K562 (cell line): ENCODE measurements at regions not wholly inside any gene's neighbourhood (a gene's known extent, or its start where the extent isn't known, plus 50 kb on each side); places are given as distances from the start of the nearest gene placed in this dataset.

Experiments
- ATAC-seq: fragments of 200-7000 bp; cut with Tn5 transposase; 3 replicates; pipeline ENCODE4 v1.9.1; 2020; ENCODE audit warnings: moderate library complexity
- BruUV-seq: library from RNA; stranded (reverse); fragments of 400-500 nt; replicated peaks from 2 replicates; lab custom pipeline; 2021; lab: Mats Ljungman, UMichigan
- CTCF ChIA-PET: fragments of 300-600 bp; formaldehyde crosslinking; extraction: SDS; loops from one replicate; lab custom pipeline; 2021; ENCODE audit warnings: low intra/inter-chr PET ratio; lab: Yijun Ruan, JAX
- POLR2A ChIA-PET: fragments of 300-600, 350-650 bp; sonication (Branson Sonifier 250); formaldehyde crosslinking; extraction: SDS; loops from one replicate; lab custom pipeline; 2021; ENCODE audit warnings: antibody characterized with exemption, inconsistent platforms; lab: Yijun Ruan, JAX
- DNase-seq, 4 experiments: peaks; one replicate each; pipeline versions ENCODE4 v3.0.0 to v3.0.0-alpha.2; 2011 to 2018; ENCODE audit warnings: low spot score in 3 of 4, mixed read lengths in 3 of 4; ENCODE audit errors: extremely low read depth in 1 of 4
- FAIRE-seq: peaks from 2 replicates; lab custom pipeline; 2011; peaks lifted over from hg19 to GRCh38; lab: Jason Lieb, UNC
- H2AFZ ChIP-seq: 2 replicates; pipeline ENCODE4 v1.6.0; 2011; ENCODE audit warnings: low read depth, low read length, control low read depth, inconsistent platforms
- H3K27ac ChIP-seq: fragments of 200-600 bp; 3 replicates; pipeline ENCODE4 v1.8.0; 2011; ENCODE audit warnings: low read depth, mild to moderate bottlenecking, control low read depth, inconsistent platforms, low read length, moderate library complexity, mixed read lengths; ENCODE audit errors: extremely low read depth
- H3K27me3 ChIP-seq, 2 experiments: fragments of 300-600 bp in 1 of 2; 2 replicates in 1 of 2; 3 replicates in 1 of 2; pipeline versions ENCODE4 v1.6.0 to v1.8.0; 2011; ENCODE audit warnings: inconsistent platforms in 2 of 2, low read length in 2 of 2, mild to moderate bottlenecking in 1 of 2, mixed read lengths in 1 of 2, moderate library complexity in 1 of 2; ENCODE audit not compliant: control insufficient read depth in 2 of 2, insufficient read depth in 2 of 2
- H3K36me3 ChIP-seq: fragments of 300-600 bp; 3 replicates; pipeline ENCODE4 v1.8.0; 2011; ENCODE audit warnings: mild to moderate bottlenecking, low read length, inconsistent platforms; ENCODE audit not compliant: control insufficient read depth, insufficient read depth
- H3K4me1 ChIP-seq, 2 experiments: fragments of 200-600 bp in 1 of 2; replicated peaks in 1 of 2; 2 replicates in 1 of 2; 3 replicates in 1 of 2; pipeline versions ENCODE4 v1.5.1 to v1.8.0; 2011; ENCODE audit warnings: inconsistent platforms in 2 of 2, low read length in 2 of 2, mild to moderate bottlenecking in 1 of 2, mixed read lengths in 1 of 2, moderate library complexity in 1 of 2; ENCODE audit not compliant: control insufficient read depth in 2 of 2, insufficient read depth in 2 of 2
- H3K4me2 ChIP-seq: 2 replicates; pipeline ENCODE4 v1.6.1; 2011; ENCODE audit warnings: low read length, control low read depth, inconsistent platforms, mixed read lengths; ENCODE audit not compliant: insufficient read depth
- H3K4me3 ChIP-seq: fragments of 200-600 bp; sonication (generic), shearing (Covaris generic); 2 replicates; pipeline ENCODE4 v1.5.1; 2016; ENCODE audit warnings: control low read depth, inconsistent platforms
- H3K79me2 ChIP-seq: fragments of 200-600 bp; 3 replicates; pipeline ENCODE4 v1.8.0; 2011; ENCODE audit warnings: low read length, inconsistent platforms; ENCODE audit not compliant: control insufficient read depth, insufficient read depth
- H3K9ac ChIP-seq, 2 experiments: 2 replicates each; pipeline versions ENCODE4 v1.6.0 to v1.6.1; 2011; ENCODE audit warnings: low read depth in 2 of 2, low read length in 2 of 2, control low read depth in 1 of 2, inconsistent platforms in 1 of 2, mild to moderate bottlenecking in 1 of 2, mixed read lengths in 1 of 2; ENCODE audit not compliant: insufficient read depth in 1 of 2
- H3K9me1 ChIP-seq: one replicate; pipeline ENCODE4 v1.6.0; 2011; ENCODE audit warnings: inconsistent platforms, mild to moderate bottlenecking, low read length, moderate library complexity; ENCODE audit not compliant: control insufficient read depth, insufficient read depth
- H3K9me3 ChIP-seq: replicated peaks from 2 replicates; pipeline ENCODE4 v1.5.1; 2011; ENCODE audit warnings: low read depth, low read length, inconsistent platforms; ENCODE audit not compliant: control insufficient read depth, insufficient read depth
- H4K20me1 ChIP-seq: replicated peaks from 2 replicates; pipeline ENCODE4 v1.6.1; 2011; ENCODE audit warnings: low read length, inconsistent platforms, mixed read lengths; ENCODE audit not compliant: control insufficient read depth, insufficient read depth
- ARID3A ChIP-seq: IDR thresholded peaks from 2 replicates; pipeline ENCODE4 v1.6.1; 2012; ENCODE audit warnings: low read depth, low read length, improper control_type of control experiment, borderline replicate concordance
- BDP1 ChIP-seq: IDR thresholded peaks from 3 replicates; pipeline ENCODE4 v1.6.1; 2011; ENCODE audit not compliant: insufficient read length, insufficient read depth
- CBFA2T3 ChIP-seq: fragments of 450-650 bp; IDR thresholded peaks from 2 replicates; pipeline ENCODE4 v1.6.1; 2017
- CBFB ChIP-seq: sonication (generic); formaldehyde crosslinking; IDR thresholded peaks from 2 replicates; pipeline ENCODE4 v1.4.0; 2020; ENCODE audit warnings: mild to moderate bottlenecking, missing genetic modification reagents
- HDAC8 ChIP-seq: fragments of 450-650 bp; IDR thresholded peaks from 2 replicates; pipeline ENCODE4 v1.6.1; 2016; ENCODE audit warnings: mild to moderate bottlenecking, missing genetic modification characterization, moderate library complexity, missing compliant biosample characterization
- HINFP ChIP-seq: fragments of 450-650 bp; conservative IDR thresholded peaks from 2 replicates; pipeline ENCODE4 v1.6.1; 2016; ENCODE audit warnings: missing genetic modification characterization, low read depth, mild to moderate bottlenecking, control low read depth, missing compliant biosample characterization
- NCOA6 ChIP-seq: fragments of 450-650 bp; IDR thresholded peaks from 2 replicates; pipeline ENCODE4 v1.6.1; 2017; ENCODE audit warnings: mild to moderate bottlenecking
- PHB2 ChIP-seq: fragments of 450-650 bp; IDR thresholded peaks from 2 replicates; pipeline ENCODE4 v1.6.1; 2017; ENCODE audit warnings: low read depth
- SMAD1 ChIP-seq: fragments of 150-350 bp; IDR thresholded peaks from 2 replicates; pipeline ENCODE4 v1.6.1; 2014; ENCODE audit warnings: low read length, low read depth; ENCODE audit not compliant: partially characterized antibody
- ZNF121 ChIP-seq: sonication (generic); formaldehyde crosslinking; conservative IDR thresholded peaks from 2 replicates; pipeline ENCODE4 v1.8.0; 2022; ENCODE audit warnings: missing genetic modification reagents
- ZNF174 ChIP-seq: fragments of 250-450 bp; sonication (Bioruptor Pico); IDR thresholded peaks from 2 replicates; pipeline ENCODE4 v1.4.0; 2020; ENCODE audit warnings: mild to moderate bottlenecking
- ZNF699 ChIP-seq: fragments of 250-450 bp; sonication (Bioruptor Pico); IDR thresholded peaks from 2 replicates; pipeline ENCODE4 v1.8.0; 2021; ENCODE audit warnings: mild to moderate bottlenecking, moderate library complexity; ENCODE audit not compliant: insufficient replicate concordance
- WGBS: fragments of 100-300 bp; shearing (Covaris generic); methylation state at CpG from one replicate; pipeline ENCODE4 v1.1.6; 2016; ENCODE audit warnings: low coverage, mixed read lengths; ENCODE audit not compliant: insufficient coverage; ENCODE audit errors: missing lambda C conversion rate; 5-methylcytosine and 5-hydroxymethylcytosine counted together
- in situ Hi-C: fragments of 300-500 bp; cut with MboI; formaldehyde crosslinking; loops from 4 replicates; pipeline ENCODE4 v1.15.0; 2018; ENCODE audit warnings: inconsistent platforms, mixed read lengths
- intact Hi-C: fragments of 100-400 bp; cut with micrococcal nuclease; formaldehyde crosslinking; loops from 2 replicates; pipeline ENCODE4 v1.14.2; 2022
- TF ChIP-seq, protein P1 (sequence below), 2 experiments: fragments of 450-650 bp; IDR thresholded peaks; 2 replicates each; pipeline ENCODE4 v1.6.1; 2018; ENCODE audit warnings: mild to moderate bottlenecking in 2 of 2, low read depth in 1 of 2; ENCODE audit not compliant: partially characterized antibody in 2 of 2
- TF ChIP-seq, protein P2 (sequence below): IDR thresholded peaks from 2 replicates; pipeline ENCODE4 v1.6.1; 2011; ENCODE audit not compliant: insufficient read length; ENCODE audit errors: extremely low read depth

GRCh38 chr13:46481166-46481565 is 71.8 kb upstream of the LRCH1 start (continued):
- no peak for TF ChIP-seq SMAD1
- no peak for TF ChIP-seq ZNF699 (CRISPR knock-in tag)
- no peak for TF ChIP-seq ZNF121 (CRISPR knock-in tag)
- no peak for TF ChIP-seq BDP1
- TF ChIP-seq HDAC8 (tag): no peak

- no peaks in the 10 kb centered on the region for H3K79me2 ChIP-seq
- intact Hi-C loops: no loop called here
- DNase-seq (no peak), ATAC-seq (no peak), FAIRE-seq (no peak)
- POLR2A ChIA-PET: no interaction called here
- H3K36me3 ChIP-seq: no peaks in the 10 kb centered on the region
- BruUV-seq: no TSS peak
- H3K9me1 ChIP-seq: no peaks in the 10 kb centered on the region
- no peak overlapping the region for H2AFZ ChIP-seq
- CTCF ChIA-PET: no interaction called here
- H3K9ac ChIP-seq: no peak overlapping the region
- no peaks in the 10 kb centered on the region; the same call in 1 of the 2 replicates for H3K9me3 ChIP-seq
- 2% methylated on average over 5 of the region's 5 CpGs for WGBS
- no peak overlapping the region for H3K4me2 ChIP-seq
- H4K20me1 ChIP-seq: no peaks in the 10 kb centered on the region
- in situ Hi-C loops: loop anchor here (10.0 kb wide), 1 partner anchor 245 kb away; no protein-coding TSS in a partner anchor
- H3K4me3 ChIP-seq: no peak overlapping the region
- H3K27ac ChIP-seq: no peak overlapping the region
- no peaks in the 10 kb centered on the region; a peak in 1 of 5 replicates for H3K27me3 ChIP-seq
- H3K4me1 ChIP-seq: no peaks in the 10 kb centered on the region
- TF ChIP-seq PHB2: no peak
- TF ChIP-seq, protein P1, sequence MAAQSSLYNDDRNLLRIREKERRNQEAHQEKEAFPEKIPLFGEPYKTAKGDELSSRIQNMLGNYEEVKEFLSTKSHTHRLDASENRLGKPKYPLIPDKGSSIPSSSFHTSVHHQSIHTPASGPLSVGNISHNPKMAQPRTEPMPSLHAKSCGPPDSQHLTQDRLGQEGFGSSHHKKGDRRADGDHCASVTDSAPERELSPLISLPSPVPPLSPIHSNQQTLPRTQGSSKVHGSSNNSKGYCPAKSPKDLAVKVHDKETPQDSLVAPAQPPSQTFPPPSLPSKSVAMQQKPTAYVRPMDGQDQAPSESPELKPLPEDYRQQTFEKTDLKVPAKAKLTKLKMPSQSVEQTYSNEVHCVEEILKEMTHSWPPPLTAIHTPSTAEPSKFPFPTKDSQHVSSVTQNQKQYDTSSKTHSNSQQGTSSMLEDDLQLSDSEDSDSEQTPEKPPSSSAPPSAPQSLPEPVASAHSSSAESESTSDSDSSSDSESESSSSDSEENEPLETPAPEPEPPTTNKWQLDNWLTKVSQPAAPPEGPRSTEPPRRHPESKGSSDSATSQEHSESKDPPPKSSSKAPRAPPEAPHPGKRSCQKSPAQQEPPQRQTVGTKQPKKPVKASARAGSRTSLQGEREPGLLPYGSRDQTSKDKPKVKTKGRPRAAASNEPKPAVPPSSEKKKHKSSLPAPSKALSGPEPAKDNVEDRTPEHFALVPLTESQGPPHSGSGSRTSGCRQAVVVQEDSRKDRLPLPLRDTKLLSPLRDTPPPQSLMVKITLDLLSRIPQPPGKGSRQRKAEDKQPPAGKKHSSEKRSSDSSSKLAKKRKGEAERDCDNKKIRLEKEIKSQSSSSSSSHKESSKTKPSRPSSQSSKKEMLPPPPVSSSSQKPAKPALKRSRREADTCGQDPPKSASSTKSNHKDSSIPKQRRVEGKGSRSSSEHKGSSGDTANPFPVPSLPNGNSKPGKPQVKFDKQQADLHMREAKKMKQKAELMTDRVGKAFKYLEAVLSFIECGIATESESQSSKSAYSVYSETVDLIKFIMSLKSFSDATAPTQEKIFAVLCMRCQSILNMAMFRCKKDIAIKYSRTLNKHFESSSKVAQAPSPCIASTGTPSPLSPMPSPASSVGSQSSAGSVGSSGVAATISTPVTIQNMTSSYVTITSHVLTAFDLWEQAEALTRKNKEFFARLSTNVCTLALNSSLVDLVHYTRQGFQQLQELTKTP (IDR thresholded peaks at IDR 0.05; ENCODE audit: low read depth in 1 of 2, partially characterized antibody in 2 of 2): no peak
- TF ChIP-seq CBFB (CRISPR knock-in tag): no peak
- no peak for TF ChIP-seq NCOA6
- no peak for TF ChIP-seq CBFA2T3
- no peak for TF ChIP-seq HINFP (tag)
- TF ChIP-seq ZNF174 (CRISPR knock-in tag): no peak
- TF ChIP-seq, protein P2, sequence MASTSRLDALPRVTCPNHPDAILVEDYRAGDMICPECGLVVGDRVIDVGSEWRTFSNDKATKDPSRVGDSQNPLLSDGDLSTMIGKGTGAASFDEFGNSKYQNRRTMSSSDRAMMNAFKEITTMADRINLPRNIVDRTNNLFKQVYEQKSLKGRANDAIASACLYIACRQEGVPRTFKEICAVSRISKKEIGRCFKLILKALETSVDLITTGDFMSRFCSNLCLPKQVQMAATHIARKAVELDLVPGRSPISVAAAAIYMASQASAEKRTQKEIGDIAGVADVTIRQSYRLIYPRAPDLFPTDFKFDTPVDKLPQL: no peak
- TF ChIP-seq ARID3A: no peak
These were observed 72.8 kb upstream of the LRCH1 start for GRCh38 chr13:46480131-46480530.
